Activated naive CD8-positive, alpha-beta T cell treated with anti-CD3 and anti-CD28 coated beads for 36 hours (primary cell): ENCODE measurements at regions not wholly inside any gene's neighbourhood (a gene's known extent, or its start where the extent isn't known, plus 50 kb on each side); places are given as distances from the start of the nearest gene placed in this dataset.

Experiments used
- DNase-seq: peaks from one replicate; pipeline ENCODE4 v3.0.0; 2021
- H3K27ac Mint-ChIP-seq: one replicate; pipeline ENCODE4 v1.8.0; 2022; ENCODE audit warnings: mild to moderate bottlenecking, moderate library complexity, mixed read lengths
- H3K27me3 Mint-ChIP-seq: one replicate; pipeline ENCODE4 v1.8.0; 2022; ENCODE audit warnings: mild to moderate bottlenecking, mixed read lengths
- H3K36me3 Mint-ChIP-seq: one replicate; pipeline ENCODE4 v1.8.0; 2021; ENCODE audit warnings: mild to moderate bottlenecking, mixed read lengths
- H3K4me1 Mint-ChIP-seq: one replicate; pipeline ENCODE4 v1.8.0; 2021; ENCODE audit warnings: mixed read lengths
- H3K4me3 Mint-ChIP-seq: one replicate; pipeline ENCODE4 v1.8.0; 2022; ENCODE audit warnings: mild to moderate bottlenecking, moderate library complexity, mixed read lengths
- H3K9me3 Mint-ChIP-seq: one replicate; pipeline ENCODE4 v1.8.0; 2022; ENCODE audit warnings: mixed read lengths

- Mint-ChIP-seq H3K4me3 (no peak overlapping the region), H3K9me3 (no peaks in the 10 kb centered on the region), H3K27ac (no peak overlapping the region), H3K27me3 (no peaks in the 10 kb centered on the region), H3K36me3 (no peaks in the 10 kb centered on the region), H3K4me1 (no peaks in the 10 kb centered on the region)
- DNase-seq = no peak
Measured at GRCh38 chr13:112231451-112232083, 144.6 kb upstream of the SPACA7 start.

- H3K4me1 Mint-ChIP-seq = no peaks in the 10 kb centered on the region
- H3K27me3 Mint-ChIP-seq = peaks cover 4% of the 10 kb centered on the region
- no peak overlapping the region for H3K4me3 Mint-ChIP-seq
- no peaks in the 10 kb centered on the region for H3K9me3 Mint-ChIP-seq
- no peak overlapping the region for H3K27ac Mint-ChIP-seq
- no peaks in the 10 kb centered on the region for H3K36me3 Mint-ChIP-seq
- DNase-seq = no peak
Measured at GRCh38 chr13:112233256-112233655, 142.9 kb upstream of the SPACA7 start.

GRCh38 chr13:112233716-112234115, 142.4 kb upstream of the SPACA7 start:
- Mint-ChIP-seq H3K9me3 (no peaks in the 10 kb centered on the region), H3K27ac (no peak overlapping the region), H3K4me1 (no peaks in the 10 kb centered on the region), H3K27me3 (peaks cover 4% of the 10 kb centered on the region), H3K4me3 (no peak overlapping the region), H3K36me3 (no peaks in the 10 kb centered on the region)
- no peak for DNase-seq

- no peaks in the 10 kb centered on the region for H3K4me1 Mint-ChIP-seq
- no peaks in the 10 kb centered on the region for H3K36me3 Mint-ChIP-seq
- peaks cover 4% of the 10 kb centered on the region for H3K27me3 Mint-ChIP-seq
- H3K27ac Mint-ChIP-seq = no peak overlapping the region
- H3K4me3 Mint-ChIP-seq = no peak overlapping the region
- no peak for DNase-seq
- no peaks in the 10 kb centered on the region for H3K9me3 Mint-ChIP-seq
Measured at GRCh38 chr13:112234131-112234875, 141.9 kb upstream of the SPACA7 start.

- no peak for DNase-seq
Measured at GRCh38 chr13:112236016-112236415, 140.1 kb upstream of the SPACA7 start.

GRCh38 chr13:112236539-112237197, 139.5 kb upstream of the SPACA7 start:
- Mint-ChIP-seq H3K36me3 (no peaks in the 10 kb centered on the region), H3K4me3 (no peak overlapping the region), H3K27ac (no peak overlapping the region), H3K4me1 (no peaks in the 10 kb centered on the region), H3K9me3 (no peaks in the 10 kb centered on the region), H3K27me3 (peaks cover 4% of the 10 kb centered on the region)
- no peak for DNase-seq

More at GRCh38 chr13:112236016-112236415, 140.1 kb upstream of the SPACA7 start:
- no peak overlapping the region for H3K4me3 Mint-ChIP-seq
- no peak overlapping the region for H3K27ac Mint-ChIP-seq
- H3K27me3 Mint-ChIP-seq = peaks cover 4% of the 10 kb centered on the region
- H3K36me3 Mint-ChIP-seq = no peaks in the 10 kb centered on the region
- H3K9me3 Mint-ChIP-seq = no peaks in the 10 kb centered on the region
- no peaks in the 10 kb centered on the region for H3K4me1 Mint-ChIP-seq

- DNase-seq = no peak
- H3K27me3 Mint-ChIP-seq = peaks cover 4% of the 10 kb centered on the region
- H3K9me3 Mint-ChIP-seq = no peaks in the 10 kb centered on the region
- H3K4me1 Mint-ChIP-seq = no peaks in the 10 kb centered on the region
- H3K27ac Mint-ChIP-seq = no peak overlapping the region
- no peaks in the 10 kb centered on the region for H3K36me3 Mint-ChIP-seq
- H3K4me3 Mint-ChIP-seq = no peak overlapping the region
Measured at GRCh38 chr13:112238436-112238995, 137.6 kb upstream of the SPACA7 start.

- DNase-seq = no peak
- no peaks in the 10 kb centered on the region for H3K4me1 Mint-ChIP-seq
- H3K4me3 Mint-ChIP-seq = no peak overlapping the region
- H3K27me3 Mint-ChIP-seq = peaks cover 4% of the 10 kb centered on the region
- no peak overlapping the region for H3K27ac Mint-ChIP-seq
- H3K9me3 Mint-ChIP-seq = no peaks in the 10 kb centered on the region
- no peaks in the 10 kb centered on the region for H3K36me3 Mint-ChIP-seq
Measured at GRCh38 chr13:112240076-112240475, 136.1 kb upstream of the SPACA7 start.

GRCh38 chr13:112241288-112241687, 134.9 kb upstream of the SPACA7 start:
- Mint-ChIP-seq H3K4me3 (no peak overlapping the region), H3K27ac (no peak overlapping the region), H3K4me1 (no peaks in the 10 kb centered on the region)

GRCh38 chr13:112242777-112243176, 133.4 kb upstream of the SPACA7 start:
- no peak for DNase-seq
- H3K4me1 Mint-ChIP-seq = no peaks in the 10 kb centered on the region
- H3K36me3 Mint-ChIP-seq = no peaks in the 10 kb centered on the region
- H3K9me3 Mint-ChIP-seq = no peaks in the 10 kb centered on the region
- no peak overlapping the region for H3K4me3 Mint-ChIP-seq
- H3K27ac Mint-ChIP-seq = no peak overlapping the region
- H3K27me3 Mint-ChIP-seq = no peaks in the 10 kb centered on the region

More at GRCh38 chr13:112241288-112241687, 134.9 kb upstream of the SPACA7 start:
- no peaks in the 10 kb centered on the region for H3K9me3 Mint-ChIP-seq
- DNase-seq = no peak
- no peaks in the 10 kb centered on the region for H3K36me3 Mint-ChIP-seq
- peaks cover 4% of the 10 kb centered on the region for H3K27me3 Mint-ChIP-seq

- Mint-ChIP-seq H3K27me3 (no peaks in the 10 kb centered on the region), H3K4me1 (no peaks in the 10 kb centered on the region), H3K27ac (no peak overlapping the region), H3K4me3 (no peak overlapping the region), H3K9me3 (no peaks in the 10 kb centered on the region), H3K36me3 (no peaks in the 10 kb centered on the region)
- no peak for DNase-seq
Measured at GRCh38 chr13:112244061-112244460, 132.1 kb upstream of the SPACA7 start.

- no peaks in the 10 kb centered on the region for H3K9me3 Mint-ChIP-seq
- no peaks in the 10 kb centered on the region for H3K27me3 Mint-ChIP-seq
- no peak overlapping the region for H3K27ac Mint-ChIP-seq
- no peak for DNase-seq
- no peaks in the 10 kb centered on the region for H3K4me1 Mint-ChIP-seq
- no peaks in the 10 kb centered on the region for H3K36me3 Mint-ChIP-seq
- H3K4me3 Mint-ChIP-seq = no peak overlapping the region
Measured at GRCh38 chr13:112244495-112245177, 131.5 kb upstream of the SPACA7 start.

- H3K4me3 Mint-ChIP-seq = no peak overlapping the region
- no peaks in the 10 kb centered on the region for H3K9me3 Mint-ChIP-seq
- H3K36me3 Mint-ChIP-seq = no peaks in the 10 kb centered on the region
- DNase-seq = no peak
- no peak overlapping the region for H3K27ac Mint-ChIP-seq
- H3K27me3 Mint-ChIP-seq = no peaks in the 10 kb centered on the region
- H3K4me1 Mint-ChIP-seq = no peaks in the 10 kb centered on the region
Measured at GRCh38 chr13:112245179-112245724, 130.9 kb upstream of the SPACA7 start.

- H3K27ac Mint-ChIP-seq = no peak overlapping the region
- H3K4me3 Mint-ChIP-seq = no peak overlapping the region
- H3K4me1 Mint-ChIP-seq = no peaks in the 10 kb centered on the region
- DNase-seq = no peak
- H3K27me3 Mint-ChIP-seq = no peaks in the 10 kb centered on the region
- H3K36me3 Mint-ChIP-seq = no peaks in the 10 kb centered on the region
- H3K9me3 Mint-ChIP-seq = no peaks in the 10 kb centered on the region
Measured at GRCh38 chr13:112245989-112246388, 130.2 kb upstream of the SPACA7 start.
